Stimulated activated CD8-positive, alpha-beta memory T cell treated with anti-CD3 and anti-CD28 coated beads, Interleukin-12 subunit alpha, Interleukin-12 subunit beta, amount 100 ng/mL, for 4 hours (primary cell): ENCODE measurements at regions not wholly inside any gene's neighbourhood (a gene's known extent, or its start where the extent isn't known, plus 50 kb on each side); places are given as distances from the start of the nearest gene placed in this dataset.

ENCODE experiments used
- DNase-seq: peaks from one replicate; pipeline ENCODE4 v3.0.0-alpha.2; 2020; ENCODE audit warnings: low read depth

DNA sequence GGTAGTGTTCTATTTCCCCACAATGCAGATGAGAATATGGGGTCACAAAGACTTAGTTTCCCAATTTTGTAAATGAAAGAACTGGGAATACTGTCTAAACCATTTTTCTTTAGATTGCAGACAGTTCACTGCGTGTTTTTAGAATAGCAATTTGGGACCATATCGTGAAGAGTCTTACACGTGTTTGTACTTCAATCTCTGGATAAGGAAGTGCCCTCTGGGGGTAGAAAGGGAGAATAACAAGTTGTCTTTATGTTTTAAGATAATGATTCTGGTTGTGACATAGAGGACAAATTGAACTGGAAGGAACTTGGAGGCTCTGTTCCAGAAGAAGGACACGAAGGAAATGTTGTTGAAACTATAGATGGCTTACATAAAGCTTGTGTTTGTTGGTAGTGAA lies 457.7 kb downstream of the CBLN2 start:
- DNase-seq: no peak

DNA sequence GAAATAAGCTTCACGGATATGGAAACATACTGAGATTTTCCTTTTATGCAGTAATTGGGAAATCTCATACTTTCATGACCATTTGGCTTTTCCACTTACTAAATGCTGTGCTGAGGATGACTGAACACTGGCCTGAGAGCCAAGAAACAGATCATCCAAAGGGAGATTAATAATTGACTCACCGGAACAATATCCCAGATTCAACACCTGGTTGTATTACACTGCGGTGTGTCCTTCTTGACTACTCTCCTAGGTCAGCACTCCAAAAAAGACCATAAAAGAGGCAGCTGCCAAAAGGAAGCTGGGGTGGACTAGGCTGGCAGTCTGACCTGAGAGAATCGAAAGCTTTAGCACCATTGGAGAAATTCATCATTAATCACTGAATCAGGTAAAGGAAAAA lies 469.1 kb downstream of the CBLN2 start:
- no peak for DNase-seq

DNA sequence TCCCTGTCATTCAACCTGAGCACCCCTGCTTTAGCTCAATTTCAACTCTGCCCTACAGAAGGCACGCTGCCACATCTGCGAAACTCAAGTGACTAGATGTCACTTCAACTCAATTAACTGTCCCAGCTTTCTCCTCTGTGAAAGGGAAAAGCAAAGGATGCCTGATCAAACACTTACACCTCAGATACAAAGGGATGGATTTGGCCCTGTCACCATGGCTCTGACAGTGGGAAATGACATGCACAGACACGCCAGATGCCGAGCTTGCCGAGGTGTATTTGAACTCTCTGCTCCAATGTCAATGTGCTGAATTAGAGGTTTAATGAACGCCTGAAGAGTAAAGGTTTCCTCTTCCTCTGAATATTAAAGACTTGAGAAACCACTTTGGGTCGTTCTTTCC lies 481.1 kb downstream of the CBLN2 start:
- no peak for DNase-seq

DNA sequence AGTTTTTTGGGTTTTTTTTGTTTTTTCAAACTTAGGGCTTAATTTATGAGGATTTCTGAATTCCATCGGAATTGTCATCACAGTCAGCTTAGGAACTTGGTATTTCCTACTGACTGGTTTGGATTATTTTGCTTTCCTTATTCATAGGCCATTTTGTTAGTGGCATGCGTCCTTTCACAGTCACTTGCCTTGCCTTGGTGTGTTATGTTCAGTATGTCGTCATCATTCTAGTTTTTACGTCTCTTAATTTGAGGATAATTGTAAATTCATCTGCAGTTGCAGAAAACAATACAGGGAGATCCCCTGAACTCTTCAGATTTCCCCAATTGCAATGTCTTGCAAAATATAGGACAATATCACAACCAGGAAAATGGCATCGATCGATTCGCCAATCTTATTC lies 485.3 kb downstream of the CBLN2 start:
- DNase-seq: no peak

DNA sequence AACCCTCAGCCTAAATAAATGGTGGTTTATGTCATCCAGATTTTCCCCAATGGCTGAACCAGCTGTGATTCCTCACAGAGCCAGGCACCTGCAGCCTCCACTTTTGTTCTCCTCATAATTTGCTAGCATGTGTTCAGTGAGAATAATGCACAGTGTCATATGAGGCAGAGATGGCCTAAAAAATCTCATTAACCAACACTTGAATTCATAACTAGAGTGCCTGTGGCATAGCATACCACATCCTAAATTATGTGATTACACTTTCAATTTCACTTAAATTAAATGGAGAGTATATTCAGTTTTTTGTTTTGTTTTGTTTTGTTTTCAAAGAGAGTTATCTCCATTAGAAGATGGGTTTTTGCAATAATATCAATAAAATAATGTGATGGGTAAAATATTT lies 488.0 kb downstream of the CBLN2 start:
- DNase-seq: no peak

DNA sequence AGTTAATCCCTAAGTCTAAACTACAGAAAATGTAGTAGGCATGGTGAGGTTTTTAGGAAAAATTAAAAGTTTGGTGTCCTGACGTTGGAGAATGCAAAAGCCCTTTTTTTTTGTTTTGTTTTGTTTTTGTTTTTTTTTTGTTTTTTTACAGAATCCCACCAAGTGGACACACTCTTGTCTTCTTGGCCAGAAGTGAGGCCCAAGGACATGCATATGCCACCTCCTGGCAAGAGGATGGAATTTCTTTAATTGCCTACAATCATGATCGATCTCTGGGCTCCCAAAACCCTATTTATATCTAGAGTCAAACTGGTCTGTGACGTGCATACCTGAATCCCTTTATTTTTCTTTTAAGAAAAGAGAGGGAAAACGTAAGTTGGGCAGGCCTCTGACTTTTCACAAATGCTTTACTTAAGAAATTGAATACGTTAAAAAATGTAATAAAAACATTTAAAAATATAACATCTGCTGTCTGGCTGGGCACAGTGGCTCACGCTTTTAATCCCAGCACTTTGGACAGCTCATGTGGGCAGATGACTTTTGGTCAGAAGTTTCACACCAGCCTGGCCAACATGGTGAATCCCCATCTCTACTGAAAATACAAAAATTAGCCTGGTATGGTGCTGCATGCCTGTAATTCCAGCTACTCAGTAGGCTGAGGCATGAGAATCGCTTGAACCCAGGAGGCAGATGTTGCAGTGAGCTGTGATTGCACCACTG lies 502.7 kb downstream of the CBLN2 start:
- DNase-seq: no peak

DNA sequence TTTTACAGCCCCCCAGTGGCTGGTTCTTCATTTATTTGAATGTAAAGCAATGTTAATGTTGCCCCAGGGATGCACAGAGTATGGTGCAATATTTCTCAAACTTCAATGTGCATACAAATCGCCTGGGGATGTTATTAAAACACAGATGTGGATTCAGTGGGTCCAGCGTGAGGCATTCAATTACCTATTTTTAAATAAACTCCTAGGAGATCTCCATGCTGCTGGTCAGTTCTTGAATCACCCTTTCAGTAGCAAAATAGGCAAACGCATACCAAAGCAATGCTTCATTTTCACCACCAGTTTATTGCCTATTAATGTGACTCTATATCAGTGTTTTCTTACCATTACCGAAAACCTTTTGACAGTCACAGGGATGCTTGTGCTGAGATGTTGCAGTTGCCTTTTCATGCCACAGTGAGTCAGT lies 530.7 kb downstream of the CBLN2 start:
- no peak for DNase-seq

DNA sequence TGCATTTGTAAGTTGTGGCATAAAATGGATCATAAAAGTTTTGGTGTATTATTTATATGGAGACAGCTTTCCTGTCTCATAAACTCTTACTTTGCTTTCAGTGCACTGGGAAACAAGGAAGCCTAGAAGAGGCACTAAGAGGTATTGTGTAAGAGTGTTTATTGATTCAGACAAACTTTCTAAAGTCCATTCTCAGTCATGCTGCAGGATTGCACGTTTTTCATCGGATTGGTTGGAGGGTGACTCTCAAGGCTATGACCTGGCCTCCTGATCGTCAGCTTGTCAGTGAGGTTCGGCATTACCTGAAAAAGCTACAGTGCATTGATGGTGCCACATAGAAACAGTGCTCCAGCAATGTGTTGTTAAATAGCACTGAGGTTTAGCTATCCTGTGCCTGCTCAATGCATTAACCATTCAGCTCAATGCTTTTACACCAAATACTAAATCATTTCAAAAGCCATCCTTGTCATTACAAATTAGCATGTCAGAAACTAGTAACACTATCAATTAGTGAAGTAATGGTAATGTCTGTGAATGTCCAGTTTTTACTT lies 545.5 kb downstream of the CBLN2 start:
- no peak for DNase-seq

DNA sequence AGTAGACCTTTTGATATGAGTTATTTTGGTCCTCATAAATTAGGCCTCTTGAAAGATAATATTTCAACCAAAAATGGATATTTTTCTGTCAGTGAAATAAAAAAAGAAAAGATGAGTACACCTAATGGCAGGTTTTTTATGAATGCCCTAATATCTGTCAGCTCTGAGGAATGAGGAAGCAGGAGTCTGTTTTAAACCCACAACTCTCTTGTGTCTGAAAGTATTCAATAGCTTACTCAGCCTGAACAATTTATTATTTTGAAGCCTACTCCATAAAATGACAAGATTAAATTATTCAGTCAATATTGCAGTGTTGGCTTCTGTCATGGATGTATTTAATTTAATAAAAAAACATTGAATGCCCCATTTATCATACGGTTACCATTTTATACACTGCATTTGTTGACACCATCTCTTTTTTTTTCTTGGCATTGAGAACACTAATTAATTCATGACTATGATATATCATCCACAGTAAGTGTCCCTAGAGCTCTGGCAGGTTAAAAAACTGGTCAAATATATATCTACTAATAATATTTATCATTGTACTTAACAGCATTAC lies 548.2 kb downstream of the CBLN2 start:
- DNase-seq: no peak

DNA sequence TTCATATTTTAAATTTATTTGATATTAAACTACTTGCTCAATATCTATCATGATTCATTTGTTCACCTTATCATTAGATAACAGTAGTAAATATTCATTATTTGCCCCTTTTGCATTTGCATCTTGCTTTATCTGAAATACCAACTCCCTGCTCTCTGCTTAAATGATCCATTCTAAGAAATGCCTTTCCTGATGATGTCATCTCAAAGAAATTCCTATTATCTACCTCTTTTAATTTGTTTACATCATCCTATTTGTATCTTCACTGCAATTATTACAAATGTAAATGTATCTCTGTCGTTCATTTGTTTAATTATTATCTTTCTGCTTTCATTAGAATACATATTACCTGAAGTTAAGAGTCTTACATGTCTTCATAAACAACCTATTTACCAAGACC lies 549.9 kb downstream of the CBLN2 start:
- DNase-seq: no peak

DNA sequence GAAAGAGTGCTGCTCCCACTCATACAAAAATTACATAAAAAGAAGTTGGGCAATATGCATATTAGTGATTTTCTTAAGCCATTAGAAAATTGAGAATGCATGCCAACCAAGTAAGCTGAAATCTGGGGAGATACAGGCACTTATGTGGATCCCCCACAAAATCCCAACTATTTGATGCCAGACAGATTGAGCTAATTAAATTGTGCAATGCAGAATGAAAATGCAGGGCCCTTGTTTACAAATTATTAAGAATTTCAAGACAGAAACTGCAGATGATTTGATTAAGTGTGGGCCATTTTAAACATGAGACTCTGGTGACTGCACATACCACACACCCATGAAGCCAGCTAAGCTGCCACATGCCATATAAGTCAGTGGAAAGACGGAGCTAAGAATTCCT lies 554.5 kb downstream of the CBLN2 start:
- no peak for DNase-seq

DNA sequence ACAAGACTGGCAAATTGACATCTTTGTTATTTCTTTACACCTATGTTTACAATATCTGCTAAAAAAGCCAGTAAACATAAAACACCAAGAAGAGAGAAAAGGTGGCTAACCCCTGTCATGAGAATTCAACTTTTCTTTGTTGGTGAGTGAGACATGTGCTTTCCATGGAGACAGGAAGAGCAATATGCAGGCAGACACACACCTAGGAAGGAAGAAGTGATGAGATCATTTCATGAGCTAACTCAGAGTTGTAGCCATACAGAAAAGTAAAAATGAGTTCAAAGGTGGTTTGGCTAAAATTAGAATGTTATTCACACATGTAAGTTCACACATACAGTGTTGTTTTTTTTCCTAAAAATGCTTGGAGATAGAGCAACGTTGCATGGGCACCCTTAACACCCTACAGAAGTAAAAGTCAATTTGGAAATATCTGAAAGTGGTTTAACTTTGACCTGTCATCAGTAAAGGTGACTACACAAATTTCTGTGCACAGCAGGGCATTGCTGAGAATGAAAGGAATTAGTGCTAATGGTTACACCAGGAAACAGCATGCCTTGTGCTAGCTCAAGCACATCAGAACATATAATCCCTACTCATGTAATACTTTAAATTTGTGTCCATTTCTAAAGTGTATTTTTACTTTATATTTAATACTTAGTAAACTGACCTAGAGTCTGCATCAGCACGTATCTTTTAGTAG lies 557.6 kb downstream of the CBLN2 start:
- no peak for DNase-seq

DNA sequence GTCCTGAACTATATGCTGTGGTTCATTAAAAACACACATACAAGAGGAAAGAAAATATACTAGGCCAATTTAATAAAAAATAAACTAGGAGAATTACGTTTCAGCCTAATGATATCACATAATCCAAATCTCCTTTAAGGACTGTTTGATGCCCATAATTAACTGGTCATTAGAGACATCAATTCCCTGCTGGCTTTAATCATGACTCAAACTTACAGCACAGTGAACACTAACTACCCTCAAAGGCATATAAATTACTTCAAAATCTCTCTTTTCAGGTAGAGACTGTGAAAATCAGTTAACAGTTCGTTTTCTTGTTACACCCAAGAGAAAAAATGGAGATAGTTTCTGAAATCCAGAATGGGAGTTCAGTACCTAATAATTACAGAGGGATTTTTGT lies 567.4 kb downstream of the CBLN2 start:
- no peak for DNase-seq

DNA sequence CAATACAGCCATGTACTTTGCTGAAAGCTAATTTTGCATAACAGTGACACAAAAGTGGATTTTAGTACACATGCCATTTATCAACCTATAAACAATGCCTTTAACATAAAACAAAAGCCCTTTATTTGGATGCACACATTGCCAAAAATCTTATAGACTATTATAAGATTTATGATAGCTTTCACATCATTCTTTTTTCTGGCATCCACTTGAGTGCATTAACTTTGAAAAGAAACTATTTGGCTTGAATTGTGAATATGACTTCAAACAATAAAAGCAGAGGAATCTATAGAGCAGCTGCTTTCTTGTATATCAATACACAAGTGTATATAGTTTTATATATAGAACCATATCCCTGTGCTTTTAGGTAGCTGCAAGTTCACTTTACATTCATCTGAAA lies 577.4 kb downstream of the CBLN2 start:
- DNase-seq: no peak

DNA sequence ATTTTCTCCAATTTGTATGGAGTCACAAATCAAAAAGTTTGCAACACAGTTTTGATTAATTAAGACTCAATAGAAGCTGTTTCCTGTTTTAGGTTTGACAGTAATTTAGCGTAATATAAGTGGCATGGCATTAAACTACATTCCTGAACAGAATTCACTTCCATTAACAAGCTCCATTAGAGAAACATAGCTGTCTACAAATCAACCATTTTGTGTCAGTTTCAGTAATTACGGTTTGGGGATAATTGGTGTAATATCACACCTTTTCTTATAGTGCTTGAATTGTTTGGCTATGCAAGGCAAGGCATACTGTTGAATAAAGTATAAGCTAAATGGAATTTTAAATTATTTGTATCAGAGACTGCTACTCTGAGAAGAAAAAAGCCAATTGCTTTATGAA lies 585.5 kb downstream of the CBLN2 start:
- no peak for DNase-seq

DNA sequence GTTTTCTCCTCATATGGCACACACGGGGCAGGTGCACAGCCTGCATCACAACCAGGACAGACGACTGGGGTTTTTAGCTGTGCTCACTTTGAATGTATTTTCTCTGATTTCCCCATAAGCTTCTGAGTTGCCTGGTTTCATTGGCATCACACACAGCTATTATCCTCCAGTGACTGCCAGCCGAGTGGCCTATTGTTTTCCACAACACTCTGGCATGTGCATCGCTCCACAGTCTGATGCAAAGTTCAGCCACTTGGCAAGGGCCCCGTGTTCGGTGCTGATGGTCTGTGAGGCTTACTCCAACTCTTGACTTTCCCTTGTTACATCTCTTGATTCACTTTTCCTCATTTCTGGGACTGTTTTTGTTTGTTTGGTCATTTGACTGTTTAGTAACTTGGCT lies 593.1 kb downstream of the CBLN2 start:
- DNase-seq: no peak

DNA sequence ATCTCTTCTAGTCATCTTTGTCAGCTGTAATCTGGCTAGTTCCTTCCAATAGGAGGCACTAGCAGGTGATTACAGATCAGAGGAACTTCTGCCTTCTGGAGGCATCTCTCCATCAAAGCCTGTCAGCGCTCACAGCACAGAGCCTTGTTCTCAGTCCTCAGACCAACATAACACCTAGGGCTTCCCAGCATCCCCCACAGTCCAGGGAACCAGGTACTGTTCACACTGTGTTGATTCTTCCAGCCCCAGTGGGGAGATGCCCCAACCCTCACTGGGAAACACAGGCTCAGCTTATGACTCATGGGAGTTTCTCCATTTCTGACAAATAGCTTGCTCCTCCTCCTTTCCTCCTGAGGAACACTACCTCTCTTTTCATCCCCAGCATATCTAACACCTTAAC lies 601.7 kb downstream of the CBLN2 start:
- no peak for DNase-seq

DNA sequence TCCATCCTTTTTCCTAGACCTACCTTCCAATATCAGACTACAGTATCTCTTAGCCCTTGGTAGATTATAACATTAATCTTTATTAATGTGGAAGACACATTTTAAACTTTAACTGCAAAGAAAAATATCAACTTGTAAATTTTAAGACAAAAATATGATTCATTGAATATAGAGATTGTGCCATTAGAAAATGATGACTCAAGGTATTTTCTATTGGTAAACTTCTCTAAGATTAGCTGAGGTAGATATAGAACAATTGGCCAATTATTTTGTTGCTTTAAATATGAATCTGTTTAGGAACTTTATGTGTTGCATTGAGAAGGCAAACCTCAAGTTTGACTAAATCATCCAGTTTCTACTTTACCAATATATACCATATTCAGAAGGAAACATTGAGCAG lies 604.7 kb downstream of the CBLN2 start:
- DNase-seq: no peak

DNA sequence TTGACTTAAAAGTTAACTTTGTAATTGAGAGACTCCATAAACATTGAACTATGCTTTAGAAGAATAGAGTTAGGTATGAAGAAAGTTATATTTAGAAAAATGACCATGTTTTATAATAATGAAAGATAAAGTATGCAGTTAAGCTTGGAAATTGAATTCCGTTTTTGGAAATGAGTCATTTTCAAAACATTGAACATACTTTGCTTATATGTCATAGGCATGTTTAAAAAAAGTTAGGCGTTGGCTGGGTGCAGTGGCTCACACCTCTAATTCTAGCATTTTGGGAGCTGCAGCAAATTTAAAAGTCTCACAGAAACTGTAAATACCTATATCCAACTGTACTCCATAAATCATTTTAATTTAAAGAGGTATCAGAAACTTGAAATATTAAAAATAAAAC lies 607.4 kb downstream of the CBLN2 start:
- no peak for DNase-seq

DNA sequence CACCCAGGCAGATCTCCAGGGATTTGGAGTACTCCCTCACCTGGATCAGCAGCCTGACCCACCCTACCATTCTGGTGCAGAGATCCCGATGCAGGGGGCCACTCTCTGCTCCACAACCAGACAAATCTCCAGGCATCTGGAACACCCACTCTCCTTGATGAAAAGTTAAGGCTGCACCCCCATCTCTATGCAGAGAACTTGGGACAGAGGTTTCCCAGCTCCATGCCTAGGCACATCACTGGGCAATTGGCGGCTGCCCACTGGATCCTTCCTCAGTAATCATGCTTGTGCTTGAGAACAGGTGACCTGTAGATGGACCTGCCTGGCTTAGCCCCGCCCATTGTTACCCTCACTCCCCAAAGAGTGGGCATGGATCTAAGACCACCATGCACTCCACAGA lies 624.9 kb downstream of the CBLN2 start:
- no peak for DNase-seq

DNA sequence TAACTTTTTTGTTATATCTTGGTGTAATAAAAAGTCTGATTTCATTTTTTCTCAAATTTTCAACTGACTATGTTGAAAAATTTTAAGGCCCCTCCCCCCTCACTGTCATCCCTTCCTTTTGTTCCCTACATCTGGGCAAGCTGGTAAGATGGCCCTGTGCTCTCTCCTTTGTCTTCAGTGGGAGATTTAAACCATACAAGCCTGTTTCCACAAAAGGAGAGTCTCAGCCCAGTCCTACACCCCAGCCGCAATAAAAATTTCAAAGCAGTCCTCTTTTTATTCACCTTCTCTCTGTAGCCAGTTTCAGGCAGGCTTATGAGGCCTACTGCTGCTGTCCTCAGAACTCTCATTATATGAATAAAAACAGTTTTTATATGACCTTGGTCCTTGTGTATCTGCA lies 630.5 kb downstream of the CBLN2 start:
- DNase-seq: no peak

DNA sequence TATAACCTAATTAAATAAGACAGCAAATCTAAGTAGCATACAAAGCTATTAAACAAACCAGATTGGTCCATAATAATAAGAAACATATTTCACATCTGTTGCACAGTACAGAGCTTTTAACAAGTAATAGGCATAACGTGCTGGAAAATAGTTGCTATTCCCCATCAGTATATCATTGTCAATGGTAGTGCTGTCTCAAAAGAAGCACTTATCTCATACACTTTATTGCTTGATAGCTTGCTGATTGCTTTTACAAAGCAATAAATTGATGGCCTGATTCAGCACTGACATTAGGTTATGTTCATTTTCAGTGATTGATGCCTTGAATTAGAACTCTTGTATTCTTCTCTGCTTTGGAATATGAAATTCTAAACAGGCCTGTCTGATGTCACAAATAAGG lies 641.7 kb downstream of the CBLN2 start:
- DNase-seq: no peak

DNA sequence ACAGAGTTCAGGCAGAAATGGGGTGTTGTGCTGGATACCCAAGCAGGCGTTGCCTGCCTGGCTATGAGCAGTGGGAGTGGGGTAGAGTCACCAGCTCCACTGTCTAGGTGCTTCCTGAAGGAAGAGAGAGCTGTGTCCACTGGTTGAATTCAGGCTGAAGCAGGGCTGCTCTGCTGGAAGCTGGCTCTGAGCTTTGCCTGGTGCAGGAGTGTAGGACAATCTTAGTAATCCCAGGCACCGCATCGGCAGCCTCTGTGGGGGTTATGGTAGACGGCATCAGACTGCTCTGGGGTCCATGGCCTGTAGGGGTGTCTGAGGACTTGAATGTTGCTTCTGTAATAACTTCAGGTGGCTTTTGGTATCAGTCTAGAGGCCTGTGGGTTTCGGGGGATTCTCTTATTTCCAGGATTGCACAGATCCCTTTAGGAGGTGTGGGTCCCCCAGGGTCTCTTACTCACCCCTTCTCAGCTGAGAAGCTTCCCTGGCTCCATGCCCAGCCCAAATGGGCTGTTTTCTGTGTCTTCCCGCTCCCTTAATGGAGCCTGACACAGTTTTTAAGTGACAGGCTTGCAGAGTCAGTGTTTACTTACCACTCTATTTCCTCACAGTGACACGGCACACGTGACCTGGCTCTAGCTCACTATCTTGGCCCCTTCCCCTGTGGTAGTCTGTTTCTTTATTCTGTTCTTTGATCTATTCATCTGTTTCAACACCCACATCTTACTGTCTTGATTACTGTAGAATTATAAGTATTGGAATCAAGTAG lies 644.3 kb downstream of the CBLN2 start:
- DNase-seq: no peak
